Right lobe of liver (tissue), 4 donors: ENCODE measurements at regions not wholly inside any gene's neighbourhood (a gene's known extent, or its start where the extent isn't known, plus 50 kb on each side); places are given as distances from the start of the nearest gene placed in this dataset.

Experiments used
- CTCF ChIP-seq, 4 donors: fragments of 200-600 bp in 3 of 4; fragments of 450-650 bp in 1 of 4; IDR thresholded peaks; one replicate each; pipeline versions ENCODE4 v1.5.1 to v1.8.0; 2016 to 2022; ENCODE audit warnings: antibody characterized with exemption in 4 of 4, mild to moderate bottlenecking in 2 of 4
- POLR2A ChIP-seq: fragments of 450-650 bp; IDR thresholded peaks from one replicate; pipeline ENCODE4 v1.6.1; 2017; ENCODE audit warnings: antibody characterized with exemption, mild to moderate bottlenecking
- donor health status: DM: no; HTN: no; CAD: no.
- donor health status: DM: no; HTN: no; CAD: no.
- donor health status: DM: no; HTN: yes; CAD: no.

DNA sequence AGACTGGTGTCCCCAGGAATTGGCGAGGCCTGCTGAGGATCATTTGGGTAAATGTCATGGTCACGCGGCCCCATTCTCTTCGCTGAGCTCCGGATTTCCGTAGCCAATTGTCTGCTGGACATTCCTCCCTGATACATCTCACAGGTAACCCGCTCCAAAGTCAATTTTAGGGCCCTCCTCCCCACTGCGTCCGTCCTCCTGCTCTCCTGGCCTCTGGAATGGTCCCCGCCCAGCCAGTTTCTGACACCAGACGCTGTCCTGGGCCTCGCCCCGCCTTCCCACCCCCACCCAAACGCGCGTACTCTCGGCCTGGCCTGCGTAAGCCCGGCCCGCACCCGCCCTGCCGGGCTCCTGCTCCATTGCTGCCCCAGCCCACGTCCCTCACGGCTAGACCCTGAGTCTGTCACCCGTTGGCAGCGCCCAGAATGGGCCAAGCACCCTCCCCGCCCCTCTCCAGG lies 202.0 kb downstream of the AUH start:
- no peak for TF ChIP-seq CTCF (IDR thresholded peaks at IDR 0.05)
- no peak for TF ChIP-seq POLR2A
